ENCODE measurements at regions not wholly inside any gene's neighbourhood (a gene's known extent, or its start where the extent isn't known, plus 50 kb on each side); places are given as distances from the start of the nearest gene placed in this dataset.
"Not testable (repeated sequence)": the region's sequence is repeated elsewhere in the genome, so short reads cannot be mapped to it uniquely, and the experiment has no call there.

DNA sequence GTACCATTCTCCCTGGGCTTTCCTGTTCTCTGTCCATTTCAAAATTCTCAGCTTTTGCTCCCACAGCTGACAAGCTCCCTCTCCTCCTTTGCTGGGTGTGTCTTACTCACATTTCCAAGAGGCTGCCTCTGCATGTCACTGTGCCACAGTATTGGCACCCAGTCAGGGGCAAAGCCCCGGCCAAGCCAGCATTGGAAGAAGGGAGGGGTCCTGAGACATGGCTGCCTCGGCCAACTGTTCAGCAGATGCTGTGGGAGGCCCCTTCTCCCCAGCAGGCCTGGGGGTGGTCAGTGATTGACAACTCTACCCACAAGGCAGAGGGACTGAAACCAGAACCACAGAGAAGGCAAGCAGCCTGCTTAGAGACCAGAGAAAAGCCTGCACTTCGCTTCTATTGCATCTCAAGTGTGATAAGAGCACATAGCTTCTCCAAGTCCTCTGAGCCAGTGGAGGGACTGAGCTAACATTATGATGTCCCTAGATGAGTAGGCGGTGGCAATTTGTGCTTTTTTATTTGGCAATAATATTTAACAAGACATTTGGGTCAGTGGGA, 294.1 kb downstream of the SIPA1L2 start:
- DNase-seq, result no peak

DNA sequence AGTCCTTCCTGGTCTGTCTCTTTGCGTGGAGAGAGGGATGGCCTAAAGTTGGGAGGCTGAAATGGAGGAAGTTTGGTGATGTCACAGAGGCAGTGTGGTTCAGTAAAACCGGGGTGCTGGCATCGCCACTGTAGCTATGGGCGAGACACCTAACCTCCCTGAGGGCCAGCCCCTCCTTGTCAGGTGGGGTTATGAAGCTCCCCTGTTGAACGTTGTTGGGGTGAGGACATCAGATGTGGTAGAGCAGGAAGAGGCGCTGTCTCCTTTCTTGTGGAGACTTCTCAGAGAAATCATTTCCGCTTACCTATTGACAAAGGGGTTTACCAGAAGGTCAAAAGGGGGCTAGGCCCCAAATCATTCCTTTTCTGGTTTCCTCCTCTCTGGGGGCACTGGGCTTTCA, 294.7 kb downstream of the SIPA1L2 start:
- no peak for DNase-seq

DNA sequence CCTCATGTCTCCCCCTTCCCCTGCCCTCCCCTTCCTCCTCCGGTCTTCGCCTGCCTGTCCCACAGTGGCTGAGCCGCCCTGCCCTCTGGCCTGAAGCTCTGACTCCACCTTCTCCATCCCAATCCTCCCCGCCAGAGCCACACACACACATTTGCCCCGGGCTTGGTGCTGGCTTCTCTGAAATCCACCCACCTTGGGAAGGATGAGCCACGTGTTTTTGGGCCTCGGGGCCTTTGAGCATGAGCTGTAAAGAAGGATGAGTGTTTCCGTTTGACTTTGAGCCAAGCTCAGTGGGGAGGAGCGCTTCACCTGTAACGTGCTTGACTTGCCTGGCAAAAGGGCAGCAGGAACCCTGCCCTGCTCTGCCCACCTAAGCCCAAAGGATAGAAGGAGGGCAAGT, 295.1 kb downstream of the SIPA1L2 start:
- DNase-seq, result no peak

DNA sequence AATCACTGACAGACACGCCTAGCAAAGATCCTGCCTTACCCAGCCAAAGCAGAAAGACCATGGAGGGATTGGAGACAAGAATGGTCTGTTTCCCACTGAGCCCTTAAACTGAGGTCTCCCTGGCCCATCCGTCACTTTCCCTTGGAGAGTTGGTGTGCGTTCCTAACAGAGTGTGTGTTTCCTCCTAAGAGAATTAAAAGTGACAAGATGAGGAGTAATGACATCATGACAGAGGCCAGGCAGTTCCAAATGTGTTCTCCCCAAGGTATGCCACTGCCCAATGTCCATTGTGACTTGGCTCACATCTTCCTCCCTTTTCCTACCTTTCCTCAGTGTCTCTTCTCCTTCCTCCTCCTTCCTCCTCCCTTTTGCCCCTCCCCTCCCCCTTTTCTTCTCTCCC, 295.7 kb downstream of the SIPA1L2 start:
- DNase-seq, result no peak

DNA sequence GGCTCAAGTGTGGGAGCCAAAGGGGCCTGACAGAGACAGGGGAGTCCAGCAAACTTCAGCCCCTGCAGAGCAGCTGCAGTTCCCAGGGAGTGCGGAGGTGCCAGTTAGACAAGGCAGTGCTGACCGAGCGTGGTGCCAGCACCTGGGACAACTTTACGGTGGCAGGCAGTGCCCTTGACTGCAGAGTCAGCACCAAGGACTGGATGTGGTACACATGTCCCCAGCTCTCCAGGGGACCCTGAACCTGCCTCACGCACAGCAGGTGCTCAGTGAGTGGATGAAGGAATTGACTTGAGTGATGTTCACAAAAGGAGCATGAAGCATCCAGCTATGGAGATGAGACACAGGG, 296.5 kb downstream of the SIPA1L2 start:
- DNase-seq, result no peak

DNA sequence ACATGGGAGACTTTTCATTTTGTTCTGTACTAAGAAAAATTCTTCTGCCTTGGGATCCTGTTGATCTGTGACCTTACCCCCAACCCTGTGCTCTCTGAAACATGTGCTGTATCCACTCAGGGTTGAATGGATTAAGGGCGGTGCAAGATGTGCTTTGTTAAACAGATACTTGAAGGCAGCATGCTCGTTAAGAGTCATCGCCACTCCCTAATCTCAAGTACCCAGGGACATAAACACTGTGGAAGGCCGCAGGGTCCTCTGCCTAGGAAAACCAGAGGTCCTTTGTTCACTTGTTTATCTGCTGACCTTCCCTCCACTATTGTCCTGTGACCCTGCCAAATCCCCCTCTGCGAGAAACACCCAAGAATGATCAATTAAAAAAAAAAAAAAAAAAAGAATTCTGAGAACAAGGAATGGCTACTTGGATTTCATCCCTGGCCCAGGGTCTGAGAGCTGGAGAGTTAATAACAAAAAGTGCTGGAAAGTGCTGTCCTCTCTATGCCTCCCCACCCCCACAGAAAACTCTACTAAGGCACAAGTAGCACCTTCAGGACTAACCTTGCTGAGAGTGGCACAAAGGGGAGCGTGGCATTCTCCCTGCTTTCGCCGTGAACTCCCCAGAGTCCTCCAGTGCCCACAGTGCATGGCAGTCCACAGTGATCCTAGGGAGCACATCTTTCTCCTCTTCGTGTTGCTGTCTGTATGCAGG, 297.1 kb downstream of the SIPA1L2 start:
- DNase-seq, result not testable (repeated sequence)

DNA sequence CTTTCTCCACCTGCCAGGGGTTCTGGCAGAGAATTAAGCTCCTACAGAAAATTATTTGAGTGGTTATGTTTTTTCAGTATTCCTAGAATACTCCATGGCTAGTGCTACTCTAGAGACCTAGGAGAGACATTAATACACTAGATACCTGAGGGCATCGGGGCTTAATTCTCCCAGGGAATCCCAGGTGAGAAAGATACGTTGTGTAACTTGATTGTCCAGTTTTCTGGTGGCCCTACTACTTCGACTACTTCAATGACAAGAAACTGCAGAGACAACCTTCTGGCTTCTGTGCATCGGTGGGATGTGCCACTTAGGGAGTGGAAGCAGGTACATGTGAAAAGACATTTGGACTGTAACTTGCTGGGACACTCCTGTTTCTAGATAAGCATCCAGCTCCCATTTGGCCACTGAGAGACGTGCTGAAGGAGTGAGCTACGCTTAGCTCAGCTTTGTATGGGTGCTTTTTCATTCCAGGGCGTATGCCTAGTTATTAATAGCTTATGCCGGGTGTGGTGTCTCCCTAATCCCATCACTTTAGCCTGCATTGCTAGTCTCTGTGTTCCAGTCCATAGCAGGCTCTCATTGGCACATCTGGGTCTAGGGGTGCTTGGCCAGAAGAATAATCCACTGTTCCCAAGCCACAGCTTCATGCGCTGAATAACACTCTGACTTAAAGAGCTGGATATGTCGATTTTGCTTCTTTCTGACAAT, 300.7 kb downstream of the SIPA1L2 start:
- no peak for DNase-seq

DNA sequence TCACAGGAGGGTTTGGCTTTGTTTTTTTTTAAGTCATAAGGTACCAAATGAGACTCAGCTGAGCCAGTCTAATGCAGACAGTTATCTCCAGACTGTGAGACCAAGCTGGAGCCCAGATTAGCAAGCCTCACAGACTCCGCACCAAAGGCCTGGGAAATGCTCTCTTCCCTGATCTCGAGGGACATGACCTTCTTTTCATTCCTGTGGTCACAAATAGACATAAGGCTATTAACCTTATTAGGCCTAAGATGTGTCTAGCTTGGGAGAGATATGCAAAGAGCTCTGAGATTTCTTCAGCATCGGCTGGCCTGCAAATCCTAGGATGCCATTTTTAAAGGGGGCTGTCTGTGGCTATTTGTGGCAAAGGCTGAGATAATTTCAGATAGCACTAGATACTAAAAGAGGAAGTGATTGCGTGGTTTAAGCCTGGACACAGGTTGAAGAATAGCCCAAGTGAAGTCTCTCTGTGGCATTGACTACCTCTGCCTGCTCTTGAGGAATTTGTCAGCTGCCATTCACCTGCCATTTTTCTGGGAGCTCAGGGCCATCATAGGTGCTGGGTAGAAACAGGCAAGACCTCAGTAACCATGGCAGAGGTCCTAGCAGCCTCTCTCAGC, 301.3 kb downstream of the SIPA1L2 start:
- no peak for DNase-seq

DNA sequence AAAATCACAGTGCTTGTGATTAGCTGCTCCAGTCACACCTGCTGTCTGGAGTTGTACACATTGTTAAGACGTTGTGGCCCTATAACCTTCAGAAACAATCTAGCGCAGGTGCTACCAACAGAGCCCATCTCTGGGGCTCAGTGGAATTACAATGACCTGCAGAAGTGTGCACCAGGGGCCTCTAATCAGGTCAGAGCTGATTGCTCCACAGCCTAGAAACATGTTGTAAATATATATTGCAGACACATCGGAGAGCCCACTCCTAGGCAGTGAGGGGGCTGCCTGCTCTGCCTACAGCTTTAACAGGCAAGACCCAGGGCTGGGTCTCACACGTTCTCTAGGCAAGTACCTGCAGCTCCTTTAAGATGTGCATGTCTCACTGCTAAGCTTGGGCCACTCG, 302.0 kb downstream of the SIPA1L2 start:
- DNase-seq, result no peak

DNA sequence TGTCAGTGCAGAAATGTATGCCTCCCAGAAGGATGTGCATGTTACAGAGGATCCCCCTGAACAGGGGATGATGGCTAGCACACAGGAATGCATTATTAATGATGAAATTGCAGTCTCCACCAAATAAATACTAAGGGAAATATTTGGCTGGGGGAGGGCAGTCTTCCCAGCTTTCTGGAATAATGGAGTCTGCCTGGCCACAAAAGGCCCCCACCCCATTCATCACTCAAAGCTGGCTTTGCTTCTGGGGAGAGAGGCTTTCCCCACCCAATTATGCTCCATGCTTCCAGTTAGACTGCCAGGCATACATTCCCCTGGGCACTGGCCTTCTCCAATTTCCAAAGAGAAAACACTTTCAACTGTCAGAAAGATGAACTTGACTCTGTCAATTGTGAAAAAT, 302.7 kb downstream of the SIPA1L2 start:
- no peak for DNase-seq

DNA sequence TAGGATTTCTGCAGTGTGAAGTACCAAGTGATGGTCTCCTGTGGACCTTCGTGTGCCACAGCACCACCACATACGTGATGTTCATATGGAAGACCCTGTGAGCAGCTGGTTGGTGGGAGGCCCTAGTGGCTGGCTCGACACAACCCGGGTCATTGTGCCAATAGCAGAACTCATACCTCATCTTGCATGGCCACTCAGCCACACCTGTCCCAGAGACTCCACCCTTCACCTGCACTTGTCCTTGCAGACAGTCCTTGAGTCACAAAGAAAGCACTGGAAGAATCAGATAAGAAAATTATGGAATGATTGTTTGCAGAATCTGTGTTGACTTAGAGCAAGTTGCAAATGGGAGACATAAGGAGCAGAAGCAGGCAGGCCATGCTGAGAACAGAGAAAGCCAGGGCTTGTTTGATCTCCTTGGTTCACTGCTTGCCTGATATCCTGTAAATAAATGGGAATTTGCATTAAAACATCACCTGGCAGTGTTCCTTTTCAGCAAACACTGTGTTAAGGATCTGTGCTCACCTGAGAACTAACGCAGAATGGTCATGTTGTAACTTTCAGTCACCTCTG, 307.7 kb downstream of the SIPA1L2 start:
- DNase-seq, result no peak

DNA sequence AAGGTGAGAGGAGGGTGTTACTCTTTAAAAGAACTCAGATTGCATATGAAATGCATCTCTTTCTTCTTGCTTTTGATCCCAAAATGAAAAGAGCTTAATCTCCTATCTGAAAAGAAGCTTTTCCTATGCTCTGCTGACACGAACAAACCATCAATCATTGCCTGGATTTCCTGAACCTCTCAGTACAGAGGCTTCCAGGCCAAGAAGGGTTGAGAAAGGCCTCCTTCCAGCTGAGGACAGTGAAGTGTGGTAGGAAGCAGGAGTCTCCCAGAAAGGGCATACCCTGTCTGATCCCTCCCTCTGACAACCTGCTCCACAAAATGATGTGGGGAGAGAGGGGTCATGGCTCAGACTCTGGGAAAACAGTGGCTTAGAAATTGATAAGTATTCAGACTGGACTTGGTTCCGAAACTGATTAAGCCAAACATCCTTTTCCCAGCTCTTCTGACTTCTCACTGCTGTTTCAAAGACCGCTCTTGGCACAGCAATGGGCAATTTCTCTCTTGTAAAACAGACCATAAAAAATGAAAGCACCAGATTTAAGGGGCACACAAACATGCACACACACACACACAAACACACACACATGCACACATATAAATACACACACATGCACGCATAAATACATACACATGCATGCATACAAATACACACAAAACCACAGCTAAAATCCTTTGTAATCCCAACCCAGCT, 310.3 kb downstream of the SIPA1L2 start:
- no peak for DNase-seq

DNA sequence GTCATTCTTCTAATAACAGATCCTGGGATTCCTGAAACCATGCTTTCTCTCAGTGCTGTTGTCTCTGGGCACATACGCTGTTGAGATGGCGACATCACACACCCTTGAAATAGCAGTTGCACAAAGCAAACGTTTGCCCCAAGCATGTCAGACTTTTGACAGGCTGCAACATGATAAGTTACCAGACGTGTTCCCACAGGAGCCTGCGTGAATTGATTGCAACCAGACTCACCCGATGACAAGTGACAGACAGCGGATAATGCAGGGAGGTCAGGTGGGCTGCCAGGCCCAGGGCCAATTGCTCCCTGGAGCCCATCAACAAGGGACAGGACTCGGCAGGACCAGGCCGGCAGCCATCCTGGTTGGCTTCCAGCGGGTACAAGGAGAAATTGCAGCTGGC, 310.9 kb downstream of the SIPA1L2 start:
- DNase-seq, result no peak

DNA sequence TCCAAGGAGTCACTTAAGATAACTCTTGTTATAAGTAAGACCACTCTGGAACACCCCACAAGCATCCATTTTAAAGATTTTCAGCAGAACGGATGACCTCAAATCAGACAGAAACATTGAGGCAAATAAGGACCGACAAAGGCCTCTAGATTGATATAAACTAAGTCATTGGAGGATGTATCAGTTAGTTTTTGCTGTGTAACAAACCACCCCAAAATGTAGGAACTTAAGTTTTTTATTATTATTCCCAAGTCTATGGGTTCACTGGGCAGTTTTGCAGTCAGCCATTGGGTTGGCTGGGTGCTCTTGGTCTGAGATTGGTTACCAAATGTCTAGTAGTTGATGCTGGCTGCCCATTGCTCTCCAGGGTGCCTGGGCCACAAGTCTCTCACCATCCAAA, 311.8 kb downstream of the SIPA1L2 start:
- no peak for DNase-seq

DNA sequence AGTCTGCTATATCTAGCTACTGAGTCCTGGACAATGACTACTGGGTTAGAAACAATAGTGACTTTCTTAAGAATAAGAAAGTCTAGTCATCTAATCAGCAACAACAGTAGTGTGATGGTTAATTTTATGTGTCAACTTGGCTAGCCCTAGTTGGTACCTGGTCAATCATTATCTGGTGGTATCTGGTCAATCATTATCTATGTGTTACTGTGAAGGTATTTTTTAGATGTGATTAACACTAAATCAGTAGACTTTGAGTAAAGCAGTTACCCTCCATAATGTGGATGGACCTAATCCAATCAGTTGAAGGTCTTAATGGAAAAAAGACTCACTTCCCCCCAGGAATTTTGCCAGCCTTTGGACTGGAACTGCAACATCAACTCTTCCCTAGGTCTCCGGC, 312.6 kb downstream of the SIPA1L2 start:
- no peak for DNase-seq

DNA sequence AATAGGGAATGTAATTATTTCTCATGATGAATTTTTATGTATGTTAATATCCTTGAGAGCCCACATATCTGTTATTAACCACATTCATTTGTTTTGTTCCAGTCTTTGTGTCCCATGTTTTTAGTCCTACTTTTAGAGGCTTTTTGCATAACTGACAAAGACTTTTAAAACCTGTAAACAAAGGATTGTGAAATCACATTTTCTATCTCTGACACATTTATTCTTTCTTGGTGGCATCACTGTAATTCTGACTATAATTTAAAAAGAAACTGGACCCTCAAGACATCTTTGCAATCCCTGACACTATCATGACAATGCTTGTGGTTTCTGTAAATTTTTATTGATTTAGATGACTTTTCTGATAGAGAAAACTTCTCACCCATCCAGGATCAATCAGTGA, 313.1 kb downstream of the SIPA1L2 start:
- DNase-seq, result no peak

DNA sequence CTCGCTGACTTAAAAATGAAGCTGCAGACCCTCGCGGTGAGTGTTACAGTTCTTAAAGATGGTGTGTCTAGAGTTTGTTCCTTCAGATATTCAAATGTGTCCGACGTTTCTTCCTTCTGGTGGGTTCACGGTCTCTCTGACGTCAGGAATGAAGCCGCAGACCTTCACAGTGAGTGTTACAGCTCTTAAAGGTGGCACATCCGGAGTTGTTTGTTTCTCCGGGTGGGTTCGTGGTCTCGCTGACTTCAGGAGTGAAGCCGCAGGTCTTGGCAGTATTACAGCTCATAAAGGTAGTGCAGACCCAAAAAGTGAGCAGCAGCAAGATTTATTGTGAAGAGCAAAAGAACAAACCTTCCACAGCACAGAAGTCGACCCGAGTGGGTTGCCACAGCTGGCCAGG, 316.1 kb downstream of the SIPA1L2 start:
- not testable (repeated sequence) for DNase-seq

DNA sequence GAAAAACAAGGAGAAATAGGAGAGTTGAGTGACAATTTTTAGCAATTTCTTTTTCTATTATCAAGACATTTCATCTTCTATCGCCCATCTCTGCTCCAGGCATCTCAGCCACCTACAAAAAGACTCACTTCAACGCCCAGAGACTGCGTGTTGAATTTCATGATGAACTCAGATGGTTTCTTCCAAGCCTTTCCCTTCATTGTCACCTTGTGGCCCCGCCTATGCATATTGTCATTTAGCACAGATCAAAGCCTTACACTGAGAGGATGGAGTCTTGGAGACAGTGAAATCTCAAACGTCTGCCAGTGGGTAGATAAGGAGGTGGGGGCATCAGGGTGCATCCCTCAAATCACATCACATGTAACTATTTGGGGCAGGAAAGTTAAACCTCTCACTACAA, 319.4 kb downstream of the SIPA1L2 start:
- no peak for DNase-seq

DNA sequence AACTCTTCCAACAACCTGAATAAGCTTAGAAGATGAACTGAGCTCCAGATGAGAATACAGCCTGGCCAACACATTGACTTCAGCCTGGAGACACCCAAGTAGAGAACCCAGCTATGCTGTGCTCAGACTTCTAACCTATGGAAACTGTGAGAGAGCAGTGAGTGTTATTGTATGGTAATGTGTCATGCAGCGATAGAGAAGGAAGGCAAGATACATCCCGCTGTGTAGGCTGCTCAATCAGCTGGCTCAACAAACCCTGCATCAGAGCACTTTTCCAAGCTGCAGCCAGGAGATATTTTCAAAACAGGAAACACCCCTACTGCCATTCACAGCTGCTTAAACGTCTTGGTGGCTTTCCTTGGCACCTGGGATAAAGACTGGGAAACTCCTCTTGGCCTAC, 321.3 kb downstream of the SIPA1L2 start:
- DNase-seq, result no peak

DNA sequence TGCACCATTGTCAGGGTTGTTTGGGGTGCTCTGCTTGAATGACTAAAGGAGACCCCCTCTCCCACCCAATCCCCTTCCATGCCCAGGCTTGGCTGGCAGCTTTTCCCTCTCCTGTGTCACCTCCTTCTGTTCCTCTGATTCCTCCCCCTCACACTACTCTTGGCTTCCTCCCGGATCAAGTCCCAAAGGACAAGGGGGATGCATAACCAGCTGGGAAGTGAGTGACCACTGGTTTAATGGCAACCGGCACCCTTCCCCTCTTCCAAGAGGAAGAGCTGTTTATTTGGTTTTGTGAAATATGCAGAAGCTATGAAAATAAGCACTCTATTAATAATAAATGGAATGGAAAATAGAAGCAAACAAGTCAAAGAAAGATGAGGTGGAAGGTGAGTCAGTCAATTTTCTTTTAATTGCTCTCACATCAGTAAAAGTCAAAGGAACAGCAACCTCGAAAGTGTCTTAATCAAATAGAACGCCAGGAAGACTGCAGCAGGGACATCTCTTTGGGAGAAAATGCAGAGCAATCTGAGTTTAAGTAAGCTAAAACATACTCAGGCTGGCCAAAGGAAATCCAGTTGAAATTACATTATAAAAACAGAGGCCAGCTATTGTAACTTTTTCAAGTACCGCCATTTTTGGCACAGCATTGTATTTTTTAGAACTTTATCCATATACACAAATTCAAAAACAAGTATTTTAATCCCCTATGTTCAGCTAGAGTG, 322.5 kb downstream of the SIPA1L2 start:
- DNase-seq, result no peak

DNA sequence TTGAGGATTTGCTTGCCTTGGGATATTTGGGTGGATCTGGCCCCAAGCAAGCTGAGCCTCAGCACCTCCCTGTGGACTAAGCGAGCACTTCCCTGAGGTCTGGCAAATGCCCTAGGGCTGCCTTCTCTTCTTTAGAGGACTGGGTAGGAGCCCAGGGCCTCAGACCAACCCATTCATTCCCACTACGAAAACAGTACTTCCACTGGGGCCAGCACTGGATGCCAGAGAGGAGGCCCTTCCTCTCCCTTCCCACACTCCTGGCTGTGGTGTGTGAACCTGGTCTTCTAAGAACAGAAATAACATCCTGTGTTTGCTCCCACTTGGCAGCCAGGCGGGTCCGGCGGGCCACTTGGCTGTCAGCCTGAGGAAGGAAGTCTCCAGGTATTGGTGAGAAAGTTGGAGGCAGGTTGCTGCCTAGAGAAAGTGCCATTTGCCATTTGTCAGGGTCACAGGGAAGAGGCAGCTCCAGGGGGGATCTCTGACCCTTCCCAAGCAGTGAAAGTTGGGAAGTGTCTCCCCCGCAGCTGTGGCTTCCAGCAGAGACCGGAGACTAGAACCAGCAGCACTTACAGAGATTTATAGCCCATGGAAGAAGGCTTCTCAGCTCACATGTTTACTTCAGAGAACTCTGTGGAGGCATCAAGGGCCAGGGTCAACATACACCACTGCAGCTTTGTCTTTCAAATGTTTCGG, 323.5 kb downstream of the SIPA1L2 start:
- no peak for DNase-seq

DNA sequence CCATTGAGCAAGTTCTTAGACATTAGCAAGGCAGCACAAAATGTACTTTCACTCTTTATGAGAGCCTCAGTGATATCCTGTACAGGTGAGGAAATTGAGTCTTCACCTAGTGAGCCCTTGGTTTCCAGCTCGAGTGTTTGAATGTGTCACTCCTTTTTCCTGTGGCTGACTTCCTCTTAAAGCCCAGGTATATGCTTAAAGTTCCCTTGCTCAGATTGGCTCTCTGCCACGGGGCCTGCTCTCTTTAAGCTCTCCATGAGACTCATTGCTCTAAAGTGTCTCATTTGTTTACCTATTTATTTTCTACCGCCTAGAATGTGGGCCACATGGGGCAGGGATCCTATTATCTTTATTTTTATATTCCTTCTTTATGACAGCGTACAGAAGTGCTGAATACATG, 324.9 kb downstream of the SIPA1L2 start:
- peak; percentile 16 for DNase-seq
